Hepatocyte (in vitro differentiated cells): ENCODE measurements at regions not wholly inside any gene's neighbourhood (a gene's known extent, or its start where the extent isn't known, plus 50 kb on each side); places are given as distances from the start of the nearest gene placed in this dataset.

Experiments used
- EZH2 ChIP-seq: fragments of 200-600 bp; sonication (generic); IDR thresholded peaks from 2 replicates; pipeline ENCODE4 v1.6.1; 2016; ENCODE audit warnings: antibody characterized with exemption, mild to moderate bottlenecking, borderline replicate concordance
- EZH2phosphoT487 ChIP-seq: fragments of 200-600 bp; sonication (generic); IDR thresholded peaks from one replicate; pipeline ENCODE4 v1.6.1; 2018; ENCODE audit warnings: antibody characterized with exemption, mild to moderate bottlenecking, low read depth, moderate library complexity; ENCODE audit not compliant: unreplicated experiment, severe bottlenecking
- TF ChIP-seq, protein P1 (sequence below): fragments of 200-600 bp; sonication (generic); IDR thresholded peaks from 2 replicates; pipeline ENCODE4 v1.5.1; 2016; ENCODE audit warnings: antibody characterized with exemption, mild to moderate bottlenecking; ENCODE audit not compliant: poor library complexity

DNA sequence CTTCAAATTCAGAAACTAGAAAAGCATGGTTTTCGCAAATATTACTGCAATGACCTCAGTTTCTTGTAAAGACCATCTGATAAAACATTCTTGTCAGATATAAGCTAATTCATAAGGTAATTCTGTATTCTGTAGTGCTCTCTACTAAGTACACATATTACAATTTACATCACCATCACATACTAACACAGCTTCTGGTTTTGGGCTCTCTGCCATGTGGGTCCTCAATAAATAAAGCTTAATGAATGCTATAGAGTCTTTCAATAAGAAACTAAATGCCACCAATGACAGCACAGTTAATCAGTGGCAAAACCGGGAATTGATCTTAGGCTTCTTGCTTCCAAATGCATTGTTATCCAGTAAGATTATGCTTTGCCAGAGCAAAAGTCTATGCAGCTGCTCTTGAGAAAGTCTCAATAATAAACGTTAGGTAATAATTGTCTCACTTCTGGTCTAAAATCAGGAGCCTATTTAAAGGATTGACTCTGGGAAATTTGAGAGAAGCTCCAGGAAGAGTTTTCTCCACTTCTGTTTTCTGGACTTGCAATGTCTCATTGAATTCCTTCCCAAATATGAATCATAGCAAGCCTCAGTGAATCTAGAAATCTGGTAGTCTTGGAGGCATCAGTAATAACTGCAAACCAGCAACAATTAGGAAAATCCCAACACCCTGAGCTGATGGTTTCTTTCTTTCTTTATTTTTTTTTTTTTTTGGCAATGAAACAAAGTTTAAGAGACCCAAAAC is 67.9 kb upstream of the RAPGEF4 start:
- TF ChIP-seq, protein P1, sequence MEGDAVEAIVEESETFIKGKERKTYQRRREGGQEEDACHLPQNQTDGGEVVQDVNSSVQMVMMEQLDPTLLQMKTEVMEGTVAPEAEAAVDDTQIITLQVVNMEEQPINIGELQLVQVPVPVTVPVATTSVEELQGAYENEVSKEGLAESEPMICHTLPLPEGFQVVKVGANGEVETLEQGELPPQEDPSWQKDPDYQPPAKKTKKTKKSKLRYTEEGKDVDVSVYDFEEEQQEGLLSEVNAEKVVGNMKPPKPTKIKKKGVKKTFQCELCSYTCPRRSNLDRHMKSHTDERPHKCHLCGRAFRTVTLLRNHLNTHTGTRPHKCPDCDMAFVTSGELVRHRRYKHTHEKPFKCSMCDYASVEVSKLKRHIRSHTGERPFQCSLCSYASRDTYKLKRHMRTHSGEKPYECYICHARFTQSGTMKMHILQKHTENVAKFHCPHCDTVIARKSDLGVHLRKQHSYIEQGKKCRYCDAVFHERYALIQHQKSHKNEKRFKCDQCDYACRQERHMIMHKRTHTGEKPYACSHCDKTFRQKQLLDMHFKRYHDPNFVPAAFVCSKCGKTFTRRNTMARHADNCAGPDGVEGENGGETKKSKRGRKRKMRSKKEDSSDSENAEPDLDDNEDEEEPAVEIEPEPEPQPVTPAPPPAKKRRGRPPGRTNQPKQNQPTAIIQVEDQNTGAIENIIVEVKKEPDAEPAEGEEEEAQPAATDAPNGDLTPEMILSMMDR = no peak
- TF ChIP-seq EZH2phosphoT487 = no peak
- no peak for TF ChIP-seq EZH2
